Esophagus squamous epithelium (tissue), 4 donors: ENCODE measurements at regions not wholly inside any gene's neighbourhood (a gene's known extent, or its start where the extent isn't known, plus 50 kb on each side); places are given as distances from the start of the nearest gene placed in this dataset.

Source experiments
- CTCF ChIP-seq, 6 experiments: fragments of 450-650 bp in 4 of 6; fragments of 200-600 bp in 2 of 6; sonication (generic) in 2 of 6; IDR thresholded peaks; one replicate each; pipeline ENCODE4 v1.5.1; 2016 to 2019; ENCODE audit warnings: antibody characterized with exemption in 6 of 6, mild to moderate bottlenecking in 4 of 6, moderate library complexity in 4 of 6
- POLR2A ChIP-seq, 4 donors: fragments of 450-650 bp; IDR thresholded peaks; one replicate each; pipeline ENCODE4 v1.6.1; 2017; ENCODE audit warnings: antibody characterized with exemption in 4 of 4, mild to moderate bottlenecking in 4 of 4, moderate library complexity in 3 of 4

GRCh38 chr6:105875974-105876640 lies 210.0 kb upstream of the PRDM1 start:
- TF ChIP-seq CTCF (IDR thresholded peaks at IDR 0.05) (no peak), POLR2A (IDR thresholded peaks at IDR 0.05) (no peak)
